PC-9 (cell line): ENCODE measurements at regions not wholly inside any gene's neighbourhood (a gene's known extent, or its start where the extent isn't known, plus 50 kb on each side); places are given as distances from the start of the nearest gene placed in this dataset.

ENCODE experiments used
- EZH2 ChIP-seq: fragments of 200-600 bp; sonication (generic); IDR thresholded peaks from 2 replicates; pipeline ENCODE4 v1.8.0; 2017; ENCODE audit warnings: antibody characterized with exemption, low read depth
- TF ChIP-seq, protein P1 (sequence below): fragments of 200-600 bp; sonication (generic); conservative IDR thresholded peaks from 2 replicates; pipeline ENCODE4 v1.6.1; 2017; ENCODE audit warnings: mixed run types, antibody characterized with exemption, mild to moderate bottlenecking, moderate library complexity

- TF ChIP-seq, protein P1, sequence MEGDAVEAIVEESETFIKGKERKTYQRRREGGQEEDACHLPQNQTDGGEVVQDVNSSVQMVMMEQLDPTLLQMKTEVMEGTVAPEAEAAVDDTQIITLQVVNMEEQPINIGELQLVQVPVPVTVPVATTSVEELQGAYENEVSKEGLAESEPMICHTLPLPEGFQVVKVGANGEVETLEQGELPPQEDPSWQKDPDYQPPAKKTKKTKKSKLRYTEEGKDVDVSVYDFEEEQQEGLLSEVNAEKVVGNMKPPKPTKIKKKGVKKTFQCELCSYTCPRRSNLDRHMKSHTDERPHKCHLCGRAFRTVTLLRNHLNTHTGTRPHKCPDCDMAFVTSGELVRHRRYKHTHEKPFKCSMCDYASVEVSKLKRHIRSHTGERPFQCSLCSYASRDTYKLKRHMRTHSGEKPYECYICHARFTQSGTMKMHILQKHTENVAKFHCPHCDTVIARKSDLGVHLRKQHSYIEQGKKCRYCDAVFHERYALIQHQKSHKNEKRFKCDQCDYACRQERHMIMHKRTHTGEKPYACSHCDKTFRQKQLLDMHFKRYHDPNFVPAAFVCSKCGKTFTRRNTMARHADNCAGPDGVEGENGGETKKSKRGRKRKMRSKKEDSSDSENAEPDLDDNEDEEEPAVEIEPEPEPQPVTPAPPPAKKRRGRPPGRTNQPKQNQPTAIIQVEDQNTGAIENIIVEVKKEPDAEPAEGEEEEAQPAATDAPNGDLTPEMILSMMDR: no peak
- no peak for TF ChIP-seq EZH2
Observed at GRCh38 chr6:6085928-6086668, 79.4 kb upstream of the NRN1 start.
